MM.1S (cell line): ENCODE measurements at regions not wholly inside any gene's neighbourhood (a gene's known extent, or its start where the extent isn't known, plus 50 kb on each side); places are given as distances from the start of the nearest gene placed in this dataset.

ENCODE experiments used
- DNase-seq: peaks from one replicate; pipeline ENCODE4 v3.0.0-alpha.2; 2015
- H2AFZ ChIP-seq: fragments of 300-600 bp; sonication (generic); 2 replicates; pipeline ENCODE4 v1.6.0; 2016; ENCODE audit warnings: antibody characterized with exemption, low read length
- H3F3A ChIP-seq: fragments of 300-600 bp; sonication (generic); 2 replicates; pipeline ENCODE4 v1.6.1; 2016; ENCODE audit warnings: mild to moderate bottlenecking, antibody characterized with exemption, low read length, moderate library complexity, mixed read lengths; ENCODE audit not compliant: insufficient read depth
- H3K27ac ChIP-seq: fragments of 300-600 bp; sonication (generic); 2 replicates; pipeline ENCODE4 v1.5.1; 2016; ENCODE audit warnings: mild to moderate bottlenecking, low read length
- H3K27me3 ChIP-seq: fragments of 300-600 bp; sonication (generic); replicated peaks from 2 replicates; pipeline ENCODE4 v1.6.0; 2016; ENCODE audit warnings: low read length; ENCODE audit not compliant: insufficient read depth
- H3K36me3 ChIP-seq: fragments of 300-600 bp; sonication (generic); replicated peaks from 2 replicates; pipeline ENCODE4 v1.6.1; 2016; ENCODE audit warnings: mild to moderate bottlenecking, low read length, mixed read lengths; ENCODE audit not compliant: insufficient read depth
- H3K4me1 ChIP-seq: fragments of 300-600 bp; sonication (generic); 2 replicates; pipeline ENCODE4 v1.6.1; 2016; ENCODE audit warnings: low read length, mixed read lengths
- H3K4me2 ChIP-seq: fragments of 300-600 bp; sonication (generic); 2 replicates; pipeline ENCODE4 v1.6.0; 2016; ENCODE audit warnings: low read depth, low read length
- H3K4me3 ChIP-seq: fragments of 300-600 bp; sonication (generic); 2 replicates; pipeline ENCODE4 v1.5.1; 2016; ENCODE audit warnings: low read length, mixed read lengths
- H3K79me2 ChIP-seq: fragments of 300-600 bp; sonication (generic); 2 replicates; pipeline ENCODE4 v1.6.1; 2016; ENCODE audit warnings: mixed run types, low read length, mixed read lengths
- H3K9ac ChIP-seq: fragments of 300-600 bp; sonication (generic); 2 replicates; pipeline ENCODE4 v1.6.1; 2016; ENCODE audit warnings: low read length, mixed read lengths
- H3K9me2 ChIP-seq: fragments of 300-600 bp; sonication (generic); replicated peaks from 2 replicates; pipeline ENCODE4 v1.6.1; 2016; ENCODE audit warnings: mild to moderate bottlenecking, low read length, mixed read lengths; ENCODE audit not compliant: insufficient read depth
- H3K9me3 ChIP-seq: fragments of 300-600 bp; sonication (generic); replicated peaks from 2 replicates; pipeline ENCODE4 v1.6.1; 2016; ENCODE audit warnings: mild to moderate bottlenecking, low read length, mixed read lengths; ENCODE audit not compliant: insufficient read depth
- H4K20me1 ChIP-seq: fragments of 300-600 bp; sonication (generic); 2 replicates; pipeline ENCODE4 v1.6.1; 2016; ENCODE audit warnings: mild to moderate bottlenecking, low read length, moderate library complexity, mixed read lengths; ENCODE audit not compliant: insufficient read depth
- EZH2 ChIP-seq: fragments of 300-600 bp; sonication (generic); optimal IDR thresholded peaks from 2 replicates; pipeline ENCODE3; 2017; ENCODE audit warnings: low read depth, mild to moderate bottlenecking, antibody characterized with exemption, low read length, mixed read lengths
- EZH2phosphoT487 ChIP-seq: fragments of 300-600 bp; sonication (generic); IDR thresholded peaks from 2 replicates; pipeline ENCODE4 v1.6.1; 2018; ENCODE audit warnings: antibody characterized with exemption, low read length
- TF ChIP-seq, protein P1 (sequence below): fragments of 300-600 bp; sonication (generic); IDR thresholded peaks from 2 replicates; pipeline ENCODE4 v1.5.1; 2016; ENCODE audit warnings: antibody characterized with exemption, low read length, mixed read lengths

DNA sequence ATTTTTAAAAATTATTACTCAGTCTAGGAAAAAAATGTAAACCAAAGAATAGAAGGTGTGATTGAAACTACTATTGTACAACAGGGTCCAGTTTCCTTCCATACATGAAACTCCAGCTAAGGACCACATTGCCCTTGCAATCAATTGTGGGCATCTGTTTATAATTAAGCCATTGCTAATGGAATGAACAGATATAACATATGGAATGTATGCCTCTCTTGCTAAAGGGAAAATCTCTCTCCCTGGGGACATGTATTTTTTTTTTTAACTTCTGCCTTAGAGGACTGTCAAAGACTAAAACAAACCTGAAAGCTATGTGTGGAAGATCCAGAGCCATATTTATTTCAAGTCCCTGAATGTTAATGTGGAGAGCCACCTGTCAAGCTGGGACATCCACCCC is 336.8 kb upstream of the MANEA start:
- TF ChIP-seq, protein P1, sequence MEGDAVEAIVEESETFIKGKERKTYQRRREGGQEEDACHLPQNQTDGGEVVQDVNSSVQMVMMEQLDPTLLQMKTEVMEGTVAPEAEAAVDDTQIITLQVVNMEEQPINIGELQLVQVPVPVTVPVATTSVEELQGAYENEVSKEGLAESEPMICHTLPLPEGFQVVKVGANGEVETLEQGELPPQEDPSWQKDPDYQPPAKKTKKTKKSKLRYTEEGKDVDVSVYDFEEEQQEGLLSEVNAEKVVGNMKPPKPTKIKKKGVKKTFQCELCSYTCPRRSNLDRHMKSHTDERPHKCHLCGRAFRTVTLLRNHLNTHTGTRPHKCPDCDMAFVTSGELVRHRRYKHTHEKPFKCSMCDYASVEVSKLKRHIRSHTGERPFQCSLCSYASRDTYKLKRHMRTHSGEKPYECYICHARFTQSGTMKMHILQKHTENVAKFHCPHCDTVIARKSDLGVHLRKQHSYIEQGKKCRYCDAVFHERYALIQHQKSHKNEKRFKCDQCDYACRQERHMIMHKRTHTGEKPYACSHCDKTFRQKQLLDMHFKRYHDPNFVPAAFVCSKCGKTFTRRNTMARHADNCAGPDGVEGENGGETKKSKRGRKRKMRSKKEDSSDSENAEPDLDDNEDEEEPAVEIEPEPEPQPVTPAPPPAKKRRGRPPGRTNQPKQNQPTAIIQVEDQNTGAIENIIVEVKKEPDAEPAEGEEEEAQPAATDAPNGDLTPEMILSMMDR, result no peak
- no peak for TF ChIP-seq EZH2
- TF ChIP-seq EZH2phosphoT487, result no peak
- no peaks in the 10 kb centered on the region for H3K4me1 ChIP-seq

DNA sequence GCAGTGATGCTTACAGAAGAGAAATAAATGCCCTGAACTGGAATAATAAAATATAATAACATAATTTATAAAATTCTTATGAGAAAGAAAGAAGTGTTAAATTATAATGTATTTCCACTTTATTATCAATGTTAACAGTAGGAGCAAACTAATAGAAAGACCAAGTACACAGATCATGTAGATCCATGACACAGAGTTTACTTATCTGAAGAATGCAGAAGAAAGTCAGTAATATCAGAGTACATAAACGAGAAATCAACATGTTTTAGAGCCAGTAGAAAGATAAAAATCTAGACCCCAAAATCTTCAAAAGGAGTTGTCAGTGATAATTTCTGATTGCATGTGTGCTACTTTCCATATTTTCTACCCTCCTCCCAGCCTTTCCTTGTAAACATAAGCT is 334.8 kb upstream of the MANEA start:
- no peaks in the 10 kb centered on the region for H3K4me1 ChIP-seq
- no peaks in the 10 kb centered on the region for H3F3A ChIP-seq
- no peak overlapping the region for H2AFZ ChIP-seq
- H3K79me2 ChIP-seq, result no peaks in the 10 kb centered on the region
- no peak overlapping the region for H3K4me3 ChIP-seq
- H4K20me1 ChIP-seq, result no peaks in the 10 kb centered on the region
- DNase-seq, result no peak
- no peaks in the 10 kb centered on the region for H3K9me2 ChIP-seq
- H3K27me3 ChIP-seq, result no peaks in the 10 kb centered on the region
- H3K9me3 ChIP-seq, result no peaks in the 10 kb centered on the region
- no peak for TF ChIP-seq EZH2phosphoT487
- TF ChIP-seq, protein P1, result no peak
- no peak overlapping the region for H3K9ac ChIP-seq
- no peak overlapping the region for H3K27ac ChIP-seq
- H3K36me3 ChIP-seq, result no peaks in the 10 kb centered on the region
- H3K4me2 ChIP-seq, result no peak overlapping the region

More for the DNA sequence above, 336.8 kb upstream of the MANEA start:
- H3K9ac ChIP-seq, result no peak overlapping the region
- H3K9me2 ChIP-seq, result no peaks in the 10 kb centered on the region
- no peaks in the 10 kb centered on the region for H3K9me3 ChIP-seq
- H3K27me3 ChIP-seq, result no peaks in the 10 kb centered on the region
- DNase-seq, result no peak
- no peaks in the 10 kb centered on the region for H3K79me2 ChIP-seq
- no peak overlapping the region for H3K27ac ChIP-seq
- no peaks in the 10 kb centered on the region for H3K36me3 ChIP-seq
- no peaks in the 10 kb centered on the region for H4K20me1 ChIP-seq
- no peaks in the 10 kb centered on the region for H3F3A ChIP-seq
- no peak overlapping the region for H3K4me3 ChIP-seq
- H3K4me2 ChIP-seq, result no peak overlapping the region
- no peak overlapping the region for H2AFZ ChIP-seq

DNA sequence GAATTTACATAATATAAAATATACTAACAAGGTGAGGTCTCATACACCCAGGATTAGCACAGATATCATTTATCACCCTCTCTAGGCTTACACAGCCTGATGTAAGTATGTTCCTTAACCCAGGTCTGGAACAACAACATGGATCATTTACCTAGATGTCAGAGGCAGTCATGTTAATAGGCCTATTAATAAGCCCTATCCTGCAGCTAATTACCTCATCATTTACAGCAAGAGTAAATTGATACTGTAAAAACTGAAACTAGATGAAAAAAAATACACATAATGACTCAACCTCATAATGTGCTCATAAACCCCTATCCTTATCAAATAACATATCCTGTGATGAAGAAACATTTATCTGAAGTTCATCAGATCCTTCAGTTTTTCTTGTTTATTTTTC is 334.3 kb upstream of the MANEA start:
- no peak for TF ChIP-seq EZH2phosphoT487
- TF ChIP-seq EZH2, result no peak
- TF ChIP-seq, protein P1, result no peak
- Histone ChIP-seq H3K27me3 (no peaks in the 10 kb centered on the region), H3K4me1 (no peaks in the 10 kb centered on the region), H3F3A (no peaks in the 10 kb centered on the region), H2AFZ (no peak overlapping the region), H4K20me1 (no peaks in the 10 kb centered on the region), H3K27ac (no peak overlapping the region), H3K9me3 (no peaks in the 10 kb centered on the region), H3K36me3 (no peaks in the 10 kb centered on the region), H3K9ac (no peak overlapping the region), H3K4me2 (no peak overlapping the region), H3K4me3 (no peak overlapping the region), H3K79me2 (no peaks in the 10 kb centered on the region), H3K9me2 (no peaks in the 10 kb centered on the region)
- no peak for DNase-seq

DNA sequence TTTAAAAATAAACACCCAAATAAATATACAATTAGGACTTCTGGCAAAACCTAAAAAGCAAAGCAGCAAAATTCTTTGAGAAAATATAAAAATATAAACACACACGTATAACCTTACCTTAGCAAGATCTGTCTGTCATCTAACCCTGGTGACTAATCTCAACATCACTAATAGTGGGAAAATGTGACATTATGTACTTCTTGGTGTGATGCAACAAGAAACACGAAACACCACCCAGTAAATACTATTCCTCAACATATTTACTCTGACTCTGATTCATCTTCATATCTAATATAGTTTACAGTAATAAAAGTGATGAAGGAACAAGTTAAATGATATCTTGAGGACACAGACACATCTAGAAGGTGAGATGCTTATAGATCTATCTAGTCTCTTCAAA is 332.6 kb upstream of the MANEA start:
- Histone ChIP-seq H3K9me2 (no peaks in the 10 kb centered on the region), H3K27ac (no peak overlapping the region), H3K79me2 (no peaks in the 10 kb centered on the region), H3K36me3 (no peaks in the 10 kb centered on the region), H3K27me3 (no peaks in the 10 kb centered on the region), H3F3A (no peaks in the 10 kb centered on the region), H3K4me1 (no peaks in the 10 kb centered on the region), H3K4me3 (no peak overlapping the region), H3K9ac (no peak overlapping the region), H4K20me1 (no peaks in the 10 kb centered on the region), H3K4me2 (no peak overlapping the region), H3K9me3 (no peaks in the 10 kb centered on the region), H2AFZ (no peak overlapping the region)
- no peak for DNase-seq
- no peak for TF ChIP-seq EZH2phosphoT487
- no peak for TF ChIP-seq EZH2
- TF ChIP-seq, protein P1, result no peak
